HG03175 (cell line): ENCODE measurements at regions not wholly inside any gene's neighbourhood (a gene's known extent, or its start where the extent isn't known, plus 50 kb on each side); places are given as distances from the start of the nearest gene placed in this dataset.

Experiments
- ATAC-seq: cut with Tn5 transposase; IDR thresholded peaks from one replicate; pipeline ENCODE4 v1.9.1; 2021; ENCODE audit warnings: mild to moderate bottlenecking, moderate library complexity; ENCODE audit not compliant: unreplicated experiment

DNA sequence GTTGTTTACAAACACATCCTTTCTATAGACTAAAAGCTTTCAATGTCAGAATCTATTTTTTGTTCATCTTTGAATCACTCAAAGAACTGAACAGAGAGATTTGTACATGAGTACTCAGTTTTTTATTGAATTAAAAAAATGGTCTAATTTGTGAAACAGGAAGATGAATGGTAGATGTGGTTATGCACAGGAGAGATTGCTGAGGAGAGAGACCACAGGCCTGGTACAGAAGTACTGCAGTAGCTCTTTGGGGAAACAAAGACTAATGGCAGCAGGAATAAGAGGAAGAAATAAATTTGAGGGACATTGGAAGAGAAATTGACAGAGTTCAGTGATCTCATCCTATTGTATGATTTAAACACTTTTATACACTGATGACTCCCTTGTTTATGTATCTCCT lies 222.0 kb upstream of the ARGLU1 start:
- ATAC-seq: no peak

DNA sequence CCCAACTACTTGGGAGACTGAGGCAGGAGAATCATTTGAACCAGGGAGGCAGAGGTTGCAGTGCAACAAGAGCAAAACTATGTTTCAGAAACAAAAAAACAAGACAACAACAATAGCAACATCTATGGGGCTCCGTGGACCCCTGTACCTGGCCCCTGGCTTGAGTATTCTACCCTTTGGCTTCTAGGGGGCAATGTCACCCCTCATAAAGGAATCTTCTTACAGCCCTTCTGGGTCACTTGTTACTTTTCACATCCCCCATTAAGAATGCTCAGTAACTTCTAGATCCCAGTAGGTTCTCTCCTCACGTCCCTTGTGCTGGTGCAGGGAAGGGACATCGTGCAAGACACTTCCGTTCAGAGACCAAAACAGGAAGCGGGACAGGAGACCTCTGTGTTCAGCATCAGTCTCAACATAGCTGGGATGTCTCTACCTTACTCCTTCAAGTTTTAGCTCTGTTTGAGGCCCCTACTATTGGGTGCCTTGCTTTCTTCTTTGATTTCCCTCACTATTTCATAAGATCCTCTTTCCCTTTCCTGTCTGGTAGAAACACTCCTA lies 218.1 kb upstream of the ARGLU1 start:
- no peak for ATAC-seq

DNA sequence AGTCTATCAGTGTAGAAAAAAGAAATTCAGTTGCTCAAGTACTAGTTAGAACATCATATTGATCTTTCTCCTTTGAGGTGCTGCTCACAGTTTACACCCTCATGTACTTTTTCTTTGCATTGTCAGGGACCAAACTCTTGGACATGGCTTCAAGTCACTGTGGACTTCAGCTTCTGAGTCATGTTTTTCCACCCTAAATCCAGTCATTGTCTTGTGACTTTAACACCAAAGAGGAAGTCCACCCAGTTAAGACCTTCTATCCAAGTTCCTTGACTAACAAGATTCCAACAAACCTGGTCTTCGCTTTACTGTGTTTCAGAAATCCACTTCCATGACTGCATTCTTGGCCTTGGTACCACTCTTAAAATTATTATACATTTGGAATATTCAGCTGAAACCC lies 206.7 kb upstream of the ARGLU1 start:
- no peak for ATAC-seq

DNA sequence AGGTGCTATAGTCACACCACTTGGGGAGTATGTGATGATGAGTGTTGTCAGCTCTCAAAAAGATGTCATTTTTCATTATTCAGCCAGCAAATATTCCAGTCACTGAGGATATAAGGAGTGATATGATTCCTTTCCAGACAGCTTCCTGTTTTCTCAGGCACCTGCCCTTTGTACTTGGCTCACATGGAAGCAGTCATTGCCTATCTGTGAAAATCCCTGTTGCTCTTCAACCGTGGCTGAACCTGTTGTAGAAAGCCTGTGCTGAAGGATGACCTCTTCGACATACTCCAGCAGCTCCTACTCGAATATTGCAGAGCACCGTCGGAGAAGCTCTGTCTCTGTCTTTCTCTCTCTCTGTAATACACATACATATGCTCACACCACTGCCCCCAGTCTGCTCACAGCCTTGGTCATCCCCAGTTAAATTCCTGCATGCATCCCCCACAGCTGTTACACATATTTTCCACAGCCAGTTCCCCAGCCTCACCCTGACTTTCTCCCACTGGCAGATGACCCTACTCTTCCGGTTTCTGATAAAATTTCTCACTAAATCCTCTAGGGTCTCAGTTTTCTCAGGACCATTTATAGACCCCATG lies 204.2 kb upstream of the ARGLU1 start:
- no peak for ATAC-seq

DNA sequence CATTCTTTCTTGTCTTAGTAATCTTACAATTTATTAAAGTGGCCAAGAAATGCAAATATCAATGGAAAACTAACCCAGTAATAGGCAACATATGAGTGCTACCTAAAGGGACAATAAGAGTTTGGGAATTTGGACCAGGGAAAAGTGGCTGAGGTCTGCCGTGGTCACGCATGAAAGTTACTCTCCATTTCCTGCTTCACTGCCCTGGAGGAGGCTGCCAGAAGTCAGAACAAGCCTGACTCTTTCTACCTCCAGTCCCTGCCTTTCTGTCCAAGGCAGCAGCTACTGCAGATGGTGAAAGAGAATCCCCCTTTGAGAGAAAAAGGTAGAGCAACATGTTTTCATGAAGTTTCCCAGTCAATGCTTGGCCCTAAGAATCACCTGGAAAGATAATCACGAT lies 201.1 kb upstream of the ARGLU1 start:
- no peak for ATAC-seq

DNA sequence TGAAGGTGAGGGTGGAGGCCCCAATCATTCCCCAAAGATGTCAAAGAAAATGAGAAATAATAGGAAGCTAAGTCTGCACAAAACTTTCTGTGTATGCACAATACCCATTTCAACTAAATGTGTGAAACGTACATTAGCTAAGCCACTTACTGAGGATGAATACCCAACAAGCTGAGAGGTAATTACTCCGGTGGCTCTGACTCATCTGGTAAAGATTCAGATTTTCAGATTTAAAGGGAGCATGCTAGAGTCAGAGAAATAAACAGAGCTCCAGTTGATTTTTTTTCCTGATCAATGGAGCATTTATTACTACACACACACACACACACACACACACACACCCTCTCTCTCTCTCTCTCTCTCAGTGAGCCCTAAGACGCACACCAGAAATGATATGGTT lies 194.8 kb upstream of the ARGLU1 start:
- no peak for ATAC-seq

DNA sequence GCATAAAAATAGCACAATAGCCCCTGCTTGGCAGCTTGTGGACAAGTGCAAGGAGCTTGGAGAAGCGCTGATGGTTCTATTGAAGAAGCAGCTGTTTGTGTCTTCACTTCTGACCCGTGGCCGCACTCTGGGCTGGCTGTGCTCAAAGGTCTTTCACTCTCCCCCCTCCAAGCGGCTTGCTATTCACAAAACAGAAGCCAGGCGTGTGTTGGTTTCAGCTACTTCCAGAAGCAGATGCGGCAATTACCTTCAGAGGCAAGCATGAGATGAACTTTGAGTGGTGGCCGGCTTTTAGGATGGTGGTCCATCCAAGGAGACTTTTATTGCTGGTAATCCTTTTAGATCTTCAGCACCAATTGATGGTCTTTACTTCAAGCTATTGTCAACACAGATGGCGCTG lies 188.5 kb upstream of the ARGLU1 start:
- no peak for ATAC-seq

DNA sequence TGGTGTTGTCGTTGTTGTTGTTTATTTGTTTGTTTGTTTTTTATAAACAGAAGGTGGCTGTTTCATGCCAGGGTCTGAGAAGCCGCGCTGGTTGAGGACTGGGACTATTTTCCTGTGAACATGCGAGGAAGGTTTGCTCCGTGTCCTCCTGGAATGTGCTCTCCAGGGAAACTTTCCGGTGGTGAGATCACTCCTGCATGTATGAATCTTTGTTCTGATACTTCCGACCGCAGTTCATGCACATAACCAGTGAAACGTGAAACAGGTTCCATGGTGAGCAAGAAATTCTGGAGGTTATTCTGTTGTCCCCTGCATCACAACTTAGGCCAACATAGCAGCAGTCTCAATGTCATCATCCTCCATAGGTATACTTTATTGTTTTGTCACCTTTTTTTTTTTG lies 187.6 kb upstream of the ARGLU1 start:
- no peak for ATAC-seq

DNA sequence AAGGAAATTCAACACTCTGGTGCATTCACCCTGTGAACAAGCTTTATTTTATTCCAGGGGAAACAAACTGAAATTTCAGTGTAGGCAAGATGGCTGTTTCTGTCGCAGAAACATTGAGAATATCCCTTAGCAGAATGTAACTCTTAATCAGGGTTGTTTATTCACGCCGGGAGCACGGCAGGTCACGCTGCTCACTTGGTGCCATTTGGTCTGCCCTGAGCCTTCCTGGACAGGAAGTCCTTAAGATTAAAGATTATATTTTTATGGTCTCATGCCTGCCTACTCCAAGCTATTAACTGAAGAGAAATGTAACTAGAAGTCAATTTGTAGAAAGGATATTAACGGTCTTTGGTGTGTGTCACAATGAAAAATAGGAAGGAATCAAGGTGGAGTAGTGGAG lies 185.3 kb upstream of the ARGLU1 start:
- ATAC-seq: no peak

DNA sequence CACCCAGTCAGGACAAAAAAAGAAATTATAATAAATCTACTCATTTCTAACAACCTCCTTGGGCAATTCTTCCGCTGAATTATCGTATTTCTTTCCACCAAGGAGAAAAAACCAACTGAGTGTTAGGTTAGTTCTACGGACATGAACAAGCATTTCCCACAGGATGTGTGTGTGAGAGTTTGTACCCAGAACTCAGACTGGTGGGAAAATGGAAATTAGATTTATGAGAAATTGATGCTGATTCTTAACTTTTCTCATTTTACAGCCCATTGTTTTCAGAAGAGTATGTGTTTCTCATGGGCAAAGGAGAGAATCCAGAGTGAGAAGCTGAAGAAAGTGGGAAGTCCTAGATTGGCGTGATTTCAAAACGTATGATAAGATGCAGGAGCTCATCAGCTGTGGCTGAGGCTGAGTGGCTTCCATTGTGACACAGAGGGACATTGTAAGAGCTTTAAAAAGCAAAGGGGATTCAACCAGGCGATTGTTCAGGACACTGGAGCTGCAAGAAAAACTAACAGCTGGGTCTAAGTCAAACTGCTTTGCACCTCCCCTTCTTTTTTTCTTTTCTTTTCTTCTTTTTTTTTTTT lies 184.7 kb upstream of the ARGLU1 start:
- ATAC-seq: no peak

DNA sequence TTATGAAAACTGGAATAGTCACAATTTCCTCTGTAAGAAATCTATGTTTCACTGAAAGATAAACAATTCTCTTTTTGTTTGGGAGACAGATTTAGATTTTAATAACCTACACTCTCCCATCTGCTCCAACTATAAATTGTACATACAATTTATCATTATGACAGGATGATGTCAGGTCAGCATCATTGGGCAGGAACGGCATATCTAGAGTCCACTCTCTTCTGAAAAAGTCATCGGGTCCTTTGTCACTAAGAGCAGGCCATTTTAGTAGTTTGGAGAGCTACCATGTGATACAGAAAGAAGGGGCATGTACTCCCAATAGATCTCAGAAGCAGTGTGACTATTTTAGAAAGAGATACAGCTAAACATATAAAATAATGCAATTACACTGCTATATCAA lies 180.8 kb upstream of the ARGLU1 start:
- ATAC-seq: no peak

DNA sequence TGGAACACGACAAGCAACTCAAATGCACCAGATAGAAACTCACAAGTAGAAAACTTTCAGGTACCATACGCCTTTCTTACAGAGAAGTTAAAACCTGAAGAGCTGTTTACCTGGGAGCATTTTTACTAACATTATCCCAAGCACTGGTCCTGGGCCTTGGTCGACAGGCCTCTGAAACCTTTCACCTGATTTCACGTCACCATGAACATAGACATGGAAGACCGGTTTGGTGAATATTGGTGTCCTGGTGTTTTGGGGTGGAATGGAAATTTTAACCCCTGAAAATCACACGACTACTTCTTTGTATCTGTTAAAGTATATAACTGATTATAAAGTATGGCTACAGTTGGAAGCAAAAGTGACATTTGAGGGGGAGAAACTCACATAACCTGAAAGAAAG lies 176.6 kb upstream of the ARGLU1 start:
- ATAC-seq: no peak

DNA sequence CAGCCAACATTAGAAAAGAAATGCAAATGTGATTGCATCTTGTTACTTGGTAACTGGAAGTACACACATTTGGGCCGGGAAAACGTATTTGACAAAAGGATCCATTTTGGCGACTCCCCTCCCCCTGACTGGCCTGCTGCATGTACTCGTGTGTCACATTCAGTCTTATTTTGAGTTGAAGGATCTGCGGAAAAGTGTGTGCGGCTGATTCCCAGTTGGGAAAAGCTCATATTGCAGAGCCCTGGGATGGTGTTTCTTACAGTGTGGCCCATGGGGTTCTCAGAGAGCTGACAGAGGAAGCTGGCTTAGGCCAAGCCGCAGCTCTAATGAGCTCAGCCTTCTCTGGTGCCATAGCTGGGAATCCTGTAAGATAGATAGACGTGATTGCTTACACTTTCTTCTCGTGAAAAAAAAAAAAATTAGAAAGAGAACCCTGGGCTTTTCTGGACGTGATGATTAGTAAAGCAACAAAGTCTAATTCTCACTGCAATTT lies 170.3 kb upstream of the ARGLU1 start:
- no peak for ATAC-seq

DNA sequence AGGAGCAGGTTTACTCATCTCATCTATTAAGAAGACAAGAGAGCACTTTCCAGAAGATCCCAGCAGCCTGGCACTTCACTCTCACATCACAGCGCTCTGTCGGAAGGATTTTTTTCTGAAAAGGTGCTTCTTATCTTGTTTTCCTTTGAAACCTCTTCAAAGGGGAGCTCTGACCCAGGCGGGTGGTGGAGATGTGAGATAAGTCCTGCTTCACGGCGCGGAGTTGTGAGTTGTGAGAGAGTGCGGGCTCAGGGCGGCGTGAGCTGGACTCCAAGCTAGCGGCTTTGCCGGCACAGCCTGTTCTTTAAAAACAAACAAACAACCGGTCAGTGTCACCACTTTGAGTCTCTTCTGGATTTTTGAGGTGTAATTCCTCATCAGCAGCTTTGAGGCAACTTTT lies 169.0 kb upstream of the ARGLU1 start:
- no peak for ATAC-seq

DNA sequence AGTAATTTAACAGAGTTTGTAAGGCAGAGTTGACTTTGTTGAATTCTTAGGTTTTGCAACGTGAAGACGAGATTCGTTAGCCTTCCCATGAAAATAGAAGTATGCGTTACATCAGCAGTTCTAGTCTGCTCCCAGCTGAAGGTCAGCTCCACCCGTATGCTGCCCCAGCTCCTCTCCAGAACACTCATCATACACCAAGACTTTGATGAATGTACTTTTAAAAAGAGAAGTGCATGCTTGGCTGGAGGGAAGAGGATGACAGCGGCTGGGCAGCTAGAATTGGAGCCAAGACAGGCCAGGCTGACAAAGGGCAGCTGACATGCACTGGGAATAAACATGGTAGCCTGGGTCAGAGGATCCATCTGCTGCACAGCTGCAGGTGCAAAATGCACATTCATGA lies 166.3 kb upstream of the ARGLU1 start:
- ATAC-seq: no peak

DNA sequence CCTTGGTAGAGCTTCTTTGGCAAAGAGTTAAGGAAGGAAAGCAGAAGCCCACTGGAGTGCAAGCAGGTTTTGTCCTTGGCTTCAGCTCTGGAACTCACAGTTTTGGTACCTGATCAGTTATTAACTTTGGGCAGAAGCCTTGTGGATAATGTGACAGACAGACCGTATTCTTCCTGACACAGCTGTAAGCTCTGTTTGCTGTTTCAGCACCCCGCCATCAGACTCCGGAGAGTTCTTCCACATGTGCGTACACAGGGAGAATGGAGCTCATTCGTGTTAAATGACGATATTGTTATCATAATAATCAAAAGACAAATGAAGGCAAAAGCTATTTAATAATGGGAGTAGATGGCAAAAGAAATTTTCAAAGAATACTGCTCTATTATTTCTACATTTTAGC lies 155.1 kb upstream of the ARGLU1 start:
- ATAC-seq: no peak

DNA sequence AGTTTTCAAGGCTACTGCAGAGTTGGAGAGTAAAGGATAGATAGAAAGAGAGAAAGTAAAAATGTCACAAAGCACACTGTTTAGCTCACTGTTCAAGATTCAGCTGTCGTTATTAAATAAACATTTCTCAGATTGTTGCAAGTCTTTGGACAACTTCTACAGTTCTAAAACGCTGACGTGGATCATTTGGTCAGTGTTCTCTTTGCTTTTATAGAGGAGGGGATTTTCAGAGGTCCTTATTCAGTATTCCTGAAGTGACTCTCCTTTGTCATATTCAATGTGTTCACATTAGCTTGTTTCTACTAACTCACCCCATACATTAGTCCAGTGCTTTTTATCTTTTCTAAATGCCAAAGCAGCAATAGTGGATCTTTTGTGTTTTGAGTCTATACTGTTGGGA lies 154.7 kb upstream of the ARGLU1 start:
- no peak for ATAC-seq

DNA sequence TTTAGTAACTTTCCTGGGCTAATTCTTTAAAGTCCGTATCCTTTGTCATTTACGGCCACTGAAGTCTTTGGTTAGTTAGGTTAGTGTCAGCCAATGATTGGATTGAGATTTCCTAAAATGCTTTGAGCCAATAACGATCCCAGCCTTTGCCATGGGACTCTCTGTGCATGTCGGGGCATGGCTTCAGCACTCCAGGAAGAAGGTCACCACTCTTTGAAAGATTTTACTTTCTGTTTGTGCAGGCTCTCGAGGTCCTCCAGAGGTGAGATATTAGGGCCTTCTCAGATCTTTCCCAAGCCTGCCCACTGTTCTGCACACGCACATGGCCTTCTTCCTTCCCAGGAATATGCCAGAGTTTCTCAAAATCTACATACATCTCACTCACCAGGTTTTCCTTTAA lies 153.7 kb upstream of the ARGLU1 start:
- no peak for ATAC-seq

DNA sequence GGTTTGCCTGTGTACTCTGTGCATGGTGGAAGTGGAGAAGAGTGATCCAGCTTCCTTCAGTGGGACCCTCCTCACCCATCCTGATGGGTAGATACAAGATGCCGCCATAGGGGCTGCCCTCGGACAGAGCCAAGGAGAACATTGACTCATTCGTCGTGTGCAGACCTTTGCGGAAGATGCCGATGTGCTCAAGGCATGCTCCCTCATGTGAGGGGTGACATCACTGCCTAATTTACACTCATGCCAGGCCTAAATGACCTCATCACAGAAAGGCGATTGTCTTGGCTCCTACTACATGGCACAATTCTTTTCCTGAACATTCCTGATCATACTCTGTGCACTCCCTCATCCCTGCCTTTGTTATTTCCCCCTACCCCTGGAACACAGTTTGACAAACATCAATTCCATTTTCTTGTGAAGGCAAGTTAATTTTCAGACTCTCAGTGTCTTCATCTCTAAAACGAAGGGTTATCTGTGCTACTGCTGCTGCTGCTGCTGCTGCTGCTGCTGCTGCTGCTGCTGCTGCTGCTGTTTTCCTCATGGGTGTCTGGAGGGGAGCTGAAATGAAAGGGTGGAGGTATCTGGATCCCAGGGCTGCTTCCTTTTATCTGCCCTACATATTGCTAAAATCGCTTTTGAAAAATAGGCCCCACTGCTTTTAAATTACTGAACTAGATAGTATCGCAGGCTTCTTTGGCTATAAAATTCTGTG lies 146.5 kb upstream of the ARGLU1 start:
- no peak for ATAC-seq

DNA sequence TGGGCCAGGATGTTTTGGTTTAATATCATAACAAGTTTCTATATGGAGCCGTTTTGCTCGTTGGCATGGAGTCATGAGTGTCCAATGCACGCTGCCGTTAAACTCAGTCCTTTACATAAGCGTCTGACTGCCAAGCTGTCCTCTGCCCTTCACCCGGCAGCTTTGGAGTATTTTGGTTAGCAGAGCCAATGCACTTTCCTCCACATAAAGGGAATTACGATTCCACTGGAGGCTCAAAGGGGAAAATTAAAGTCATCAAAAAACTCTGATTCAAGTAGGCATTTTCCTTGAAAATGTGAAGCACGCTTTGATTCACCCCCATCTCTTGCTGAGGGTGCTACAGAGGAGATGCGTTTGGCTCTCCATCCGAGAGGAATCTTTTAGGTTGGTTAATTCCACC lies 144.4 kb upstream of the ARGLU1 start:
- no peak for ATAC-seq

DNA sequence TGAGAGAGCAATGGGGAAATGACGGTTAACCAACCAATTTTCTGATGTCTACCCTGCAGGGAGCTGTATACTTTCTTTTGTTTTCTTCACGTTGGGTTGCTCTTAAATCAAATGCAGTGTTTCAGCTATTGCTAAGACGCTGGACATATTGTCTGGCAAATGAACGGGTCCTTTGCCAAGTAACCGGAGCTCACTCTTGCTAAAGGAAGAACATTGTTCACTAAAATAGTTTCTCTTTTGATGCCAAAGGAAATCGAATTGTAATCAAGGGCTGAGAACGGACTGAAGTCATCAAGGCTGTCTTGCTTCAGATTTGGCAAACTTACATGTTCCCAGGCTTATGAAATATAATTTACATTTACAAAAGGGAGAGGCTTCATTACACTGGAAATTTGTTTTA lies 142.3 kb upstream of the ARGLU1 start:
- ATAC-seq: no peak

DNA sequence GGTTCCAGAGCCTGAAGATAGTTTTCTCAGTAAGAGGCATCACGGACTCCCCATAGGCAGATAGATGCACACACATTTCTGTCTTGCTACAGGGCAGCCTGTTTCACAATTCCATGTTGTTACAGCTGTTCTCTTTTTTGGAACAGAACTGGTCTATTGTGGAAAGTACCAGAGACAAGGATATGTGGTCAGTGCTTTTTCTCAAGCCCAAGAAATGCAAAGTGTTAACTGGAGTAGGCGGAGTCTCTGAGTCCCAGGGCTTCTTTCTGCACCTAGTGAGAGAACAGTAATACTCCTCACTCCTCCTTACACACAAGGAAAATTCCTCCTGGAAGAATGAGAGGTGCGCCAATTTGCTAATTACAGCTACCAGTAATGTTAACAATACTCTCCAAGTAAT lies 141.6 kb upstream of the ARGLU1 start:
- no peak for ATAC-seq
